ENCODE measurements at regions not wholly inside any gene's neighbourhood (a gene's known extent, or its start where the extent isn't known, plus 50 kb on each side); places are given as distances from the start of the nearest gene placed in this dataset.
"Not testable (repeated sequence)": the region's sequence is repeated elsewhere in the genome, so short reads cannot be mapped to it uniquely, and the experiment has no call there.

DNA sequence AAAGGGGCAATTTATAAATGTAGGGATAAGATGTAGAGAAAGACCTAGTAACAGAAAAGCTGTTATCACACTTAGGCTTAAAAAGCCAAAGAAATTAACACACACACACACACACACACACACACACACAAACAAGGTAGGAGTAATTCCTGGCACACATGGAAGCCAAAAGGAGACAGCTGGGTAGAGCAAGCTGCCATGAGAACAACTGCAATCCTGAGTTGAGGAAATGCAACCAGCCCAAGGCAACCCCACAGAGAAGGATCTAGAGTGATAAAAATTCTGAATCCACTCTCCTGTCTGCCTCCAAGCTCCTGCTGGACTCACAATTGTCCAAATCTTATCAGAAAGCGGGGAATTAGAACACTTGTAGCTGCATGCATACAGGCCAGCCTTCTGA, 229.1 kb upstream of the DGKB start:
- TF ChIP-seq, protein P1, sequence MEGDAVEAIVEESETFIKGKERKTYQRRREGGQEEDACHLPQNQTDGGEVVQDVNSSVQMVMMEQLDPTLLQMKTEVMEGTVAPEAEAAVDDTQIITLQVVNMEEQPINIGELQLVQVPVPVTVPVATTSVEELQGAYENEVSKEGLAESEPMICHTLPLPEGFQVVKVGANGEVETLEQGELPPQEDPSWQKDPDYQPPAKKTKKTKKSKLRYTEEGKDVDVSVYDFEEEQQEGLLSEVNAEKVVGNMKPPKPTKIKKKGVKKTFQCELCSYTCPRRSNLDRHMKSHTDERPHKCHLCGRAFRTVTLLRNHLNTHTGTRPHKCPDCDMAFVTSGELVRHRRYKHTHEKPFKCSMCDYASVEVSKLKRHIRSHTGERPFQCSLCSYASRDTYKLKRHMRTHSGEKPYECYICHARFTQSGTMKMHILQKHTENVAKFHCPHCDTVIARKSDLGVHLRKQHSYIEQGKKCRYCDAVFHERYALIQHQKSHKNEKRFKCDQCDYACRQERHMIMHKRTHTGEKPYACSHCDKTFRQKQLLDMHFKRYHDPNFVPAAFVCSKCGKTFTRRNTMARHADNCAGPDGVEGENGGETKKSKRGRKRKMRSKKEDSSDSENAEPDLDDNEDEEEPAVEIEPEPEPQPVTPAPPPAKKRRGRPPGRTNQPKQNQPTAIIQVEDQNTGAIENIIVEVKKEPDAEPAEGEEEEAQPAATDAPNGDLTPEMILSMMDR (IDR thresholded peaks at IDR 0.05; ENCODE audit: insufficient read depth, low read length, poor library complexity, severe bottlenecking) = no peak
- no peak for TF ChIP-seq EZH2phosphoT487 (conservative IDR thresholded peaks at IDR 0.05; ENCODE audit: low read length)
- H3K27me3 ChIP-seq (ENCODE audit: low read length) = no peaks in the 10 kb centered on the region
- no peak overlapping the region for H3K4me2 ChIP-seq (ENCODE audit: low read depth, low read length, poor library complexity, severe bottlenecking)
- no peak overlapping the region for H3K27ac ChIP-seq (ENCODE audit: low read depth, low read length)
- H4K20me1 ChIP-seq (ENCODE audit: low read depth, low read length) = no peaks in the 10 kb centered on the region
- H3K9me3 ChIP-seq (ENCODE audit: insufficient read depth, low read length) = no peaks in the 10 kb centered on the region
- H2AFZ ChIP-seq (ENCODE audit: low read depth, low read length, severe bottlenecking) = no peak overlapping the region
- no peaks in the 10 kb centered on the region for H3K36me3 ChIP-seq (ENCODE audit: low read length)
- no peaks in the 10 kb centered on the region for H3K9me2 ChIP-seq (replicated peaks; ENCODE audit: insufficient read depth, low read length)
- no peaks in the 10 kb centered on the region for H3K79me2 ChIP-seq (ENCODE audit: insufficient read depth, low read length)
- H3K9ac ChIP-seq (ENCODE audit: low read length) = no peak overlapping the region
- H3F3A ChIP-seq (ENCODE audit: insufficient read depth) = no peaks in the 10 kb centered on the region
- H3K4me3 ChIP-seq (ENCODE audit: insufficient read depth, low read length, poor library complexity, severe bottlenecking) = no peak overlapping the region

DNA sequence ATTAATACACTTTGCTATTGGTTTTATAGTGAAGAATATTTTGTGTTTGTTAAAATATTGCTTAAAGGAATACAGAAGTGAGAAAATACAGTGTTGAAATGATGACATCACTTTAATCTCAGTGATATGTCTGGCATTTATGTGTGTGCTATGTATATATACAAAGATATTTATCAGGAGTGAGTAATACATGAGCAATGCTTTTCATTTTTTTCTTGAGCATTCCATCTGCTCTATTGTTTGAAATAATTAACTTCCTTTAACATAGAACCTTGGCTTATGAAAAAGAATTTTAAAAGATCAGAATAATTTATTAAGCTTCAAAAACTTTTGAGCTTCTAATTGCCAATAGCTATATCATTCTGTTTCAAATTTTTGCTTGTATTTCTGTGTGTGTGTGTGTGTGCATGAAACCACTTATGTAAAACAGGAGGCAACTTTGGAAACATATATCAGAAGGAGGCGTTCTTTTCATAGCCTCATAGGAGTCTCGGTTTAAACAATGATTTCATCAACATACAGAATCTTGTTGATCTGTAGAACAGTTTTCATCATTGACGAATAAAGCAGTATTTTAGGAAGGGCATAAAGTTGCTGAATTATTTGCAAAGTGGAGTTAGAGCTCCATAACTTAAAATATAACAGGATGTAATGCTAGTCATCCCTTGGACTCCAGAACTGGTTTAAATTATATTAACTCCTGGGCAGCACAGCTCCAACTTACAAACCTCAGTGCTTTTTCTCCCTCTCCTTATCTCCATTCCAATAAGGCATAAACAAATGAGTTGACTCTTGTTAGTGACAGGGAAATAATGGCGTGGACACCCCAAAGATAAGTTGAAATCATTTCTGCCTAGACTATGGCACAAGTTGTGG, 228.4 kb upstream of the DGKB start:
- no peaks in the 10 kb centered on the region for H3F3A ChIP-seq (ENCODE audit: insufficient read depth)
- no peak overlapping the region for H3K27ac ChIP-seq (ENCODE audit: low read depth, low read length)
- TF ChIP-seq, protein P1 (IDR thresholded peaks at IDR 0.05; ENCODE audit: insufficient read depth, low read length, poor library complexity, severe bottlenecking) = no peak
- TF ChIP-seq EZH2phosphoT487 (conservative IDR thresholded peaks at IDR 0.05; ENCODE audit: low read length) = no peak

DNA sequence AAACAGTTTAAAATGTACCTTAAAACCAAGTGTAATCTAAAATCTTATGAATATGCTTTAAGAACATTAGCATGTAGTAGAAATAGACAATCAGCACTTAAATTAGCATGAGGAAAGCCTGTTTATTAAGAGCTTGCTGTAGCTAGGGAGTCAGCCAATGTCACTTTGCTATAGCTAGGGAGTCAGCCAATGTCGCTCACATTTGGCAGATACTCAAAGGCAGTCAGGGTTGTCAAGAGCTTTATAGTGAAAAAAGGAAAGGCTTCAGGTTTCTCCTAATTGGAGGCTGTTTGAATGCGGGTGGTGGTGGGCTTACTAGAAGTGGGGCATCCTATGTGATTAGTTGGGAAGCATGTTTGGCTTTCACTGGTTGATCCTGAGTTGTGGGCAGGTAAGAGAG, 226.2 kb upstream of the DGKB start:
- Histone ChIP-seq H3K4me2 (ENCODE audit: low read depth, low read length, poor library complexity, severe bottlenecking) (no peak overlapping the region), H3K79me2 (ENCODE audit: insufficient read depth, low read length) (no peaks in the 10 kb centered on the region), H3F3A (ENCODE audit: insufficient read depth) (no peaks in the 10 kb centered on the region), H3K9me2 (replicated peaks; ENCODE audit: insufficient read depth, low read length) (no peaks in the 10 kb centered on the region), H3K36me3 (ENCODE audit: low read length) (no peaks in the 10 kb centered on the region), H3K27me3 (ENCODE audit: low read length) (no peaks in the 10 kb centered on the region), H3K9me3 (ENCODE audit: insufficient read depth, low read length) (no peaks in the 10 kb centered on the region), H3K27ac (ENCODE audit: low read depth, low read length) (no peak overlapping the region), H3K9ac (ENCODE audit: low read length) (no peak overlapping the region), H2AFZ (ENCODE audit: low read depth, low read length, severe bottlenecking) (no peak overlapping the region), H3K4me3 (ENCODE audit: insufficient read depth, low read length, poor library complexity, severe bottlenecking) (no peak overlapping the region), H4K20me1 (ENCODE audit: low read depth, low read length) (no peaks in the 10 kb centered on the region)
- TF ChIP-seq, protein P1 (IDR thresholded peaks at IDR 0.05; ENCODE audit: insufficient read depth, low read length, poor library complexity, severe bottlenecking) = no peak
- no peak for TF ChIP-seq EZH2phosphoT487 (conservative IDR thresholded peaks at IDR 0.05; ENCODE audit: low read length)

More for the DNA sequence above, 228.4 kb upstream of the DGKB start:
- Histone ChIP-seq H3K9ac (ENCODE audit: low read length) (no peak overlapping the region), H3K27me3 (ENCODE audit: low read length) (no peaks in the 10 kb centered on the region), H4K20me1 (ENCODE audit: low read depth, low read length) (no peaks in the 10 kb centered on the region), H3K9me3 (ENCODE audit: insufficient read depth, low read length) (no peaks in the 10 kb centered on the region), H3K9me2 (replicated peaks; ENCODE audit: insufficient read depth, low read length) (no peaks in the 10 kb centered on the region), H3K36me3 (ENCODE audit: low read length) (no peaks in the 10 kb centered on the region), H3K4me2 (ENCODE audit: low read depth, low read length, poor library complexity, severe bottlenecking) (no peak overlapping the region), H3K4me3 (ENCODE audit: insufficient read depth, low read length, poor library complexity, severe bottlenecking) (no peak overlapping the region), H3K79me2 (ENCODE audit: insufficient read depth, low read length) (no peaks in the 10 kb centered on the region), H2AFZ (ENCODE audit: low read depth, low read length, severe bottlenecking) (no peak overlapping the region)

- not testable (repeated sequence) for H3K27ac ChIP-seq (ENCODE audit: low read depth, low read length); H2AFZ ChIP-seq (ENCODE audit: low read depth, low read length, severe bottlenecking); H3F3A ChIP-seq (ENCODE audit: insufficient read depth); H3K9me2 ChIP-seq (replicated peaks; ENCODE audit: insufficient read depth, low read length); H3K4me2 ChIP-seq (ENCODE audit: low read depth, low read length, poor library complexity, severe bottlenecking); H3K9me3 ChIP-seq (ENCODE audit: insufficient read depth, low read length); H4K20me1 ChIP-seq (ENCODE audit: low read depth, low read length); H3K9ac ChIP-seq (ENCODE audit: low read length); H3K36me3 ChIP-seq (ENCODE audit: low read length); H3K79me2 ChIP-seq (ENCODE audit: insufficient read depth, low read length); H3K4me3 ChIP-seq (ENCODE audit: insufficient read depth, low read length, poor library complexity, severe bottlenecking); H3K27me3 ChIP-seq (ENCODE audit: low read length)
These were observed 224.1 kb upstream of the DGKB start for GRCh38 chr7:15126653-15127052.
